ENCODE measurements at regions not wholly inside any gene's neighbourhood (a gene's known extent, or its start where the extent isn't known, plus 50 kb on each side); places are given as distances from the start of the nearest gene placed in this dataset.

DNA sequence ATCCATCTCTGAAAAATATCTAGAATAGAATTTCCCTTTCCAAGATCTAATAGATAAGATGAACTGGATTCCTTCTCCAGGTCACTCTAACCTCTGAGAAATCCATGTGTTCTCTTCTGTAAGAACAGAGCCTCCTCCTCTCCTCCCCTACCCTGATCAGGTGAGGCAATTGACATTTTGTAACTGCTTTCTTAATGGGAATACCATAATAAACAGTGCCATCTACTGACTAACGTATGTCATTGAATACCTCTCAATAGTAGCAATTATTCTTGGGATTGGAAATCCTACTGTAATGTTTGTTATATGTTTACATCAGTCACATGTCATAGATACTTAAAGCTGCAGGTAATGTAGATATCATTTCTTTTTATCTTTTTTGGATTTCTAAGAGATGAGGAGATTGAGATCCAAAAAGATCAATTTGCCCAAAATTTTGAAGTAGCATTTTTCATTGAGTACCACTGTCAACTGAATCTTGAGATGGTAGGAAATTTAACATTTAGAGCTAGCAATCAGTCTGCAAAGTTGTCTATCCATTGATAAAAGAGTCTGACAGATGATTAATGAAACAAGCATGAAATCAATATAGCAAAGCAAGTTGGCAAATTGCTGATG, 365.8 kb upstream of the HSF2 start:
- ATAC-seq: peak; percentile 73 to 83
- 0% methylated on average over 1 of the region's 1 CpG for WGBS (ENCODE audit: missing lambda C conversion rate)
- Histone ChIP-seq H3K4me1 (0 out of 3 replicates have a peak, but pooled peaks cover 3% of the 10 kb centered on the region), H3K4me3 (no peak overlapping the region), H3K9me3 (no peaks in the 10 kb centered on the region), H3K4me2 (no peak overlapping the region), H3K27ac (no peak overlapping the region; a peak in 1 of 6 replicates)
- POLR2A ChIA-PET: no interaction called here
- FAIRE-seq: no peak
- CTCF ChIA-PET: interaction anchor here (0.6 to 3.1 kb wide), 12 partner anchors 9 to 603 kb away, joined by 3 to 31 read pairs (median 4); partner anchors contain the start of gene GJA1
- peak; percentile 18 to 57 for DNase-seq (ENCODE audit: low read depth in 1 of 2, low spot score in 1 of 2)
- peak; percentile 35 to 63; a peak in 2 of 4 replicates for TF ChIP-seq CEBPB (IDR thresholded peaks at IDR 0.05)
- TF ChIP-seq RAD21 (conservative IDR thresholded peaks at IDR 0.05 in 1 of 2, IDR thresholded peaks at IDR 0.05 in 1 of 2): peak; percentile 80 to 84
- TF ChIP-seq, protein P1, sequence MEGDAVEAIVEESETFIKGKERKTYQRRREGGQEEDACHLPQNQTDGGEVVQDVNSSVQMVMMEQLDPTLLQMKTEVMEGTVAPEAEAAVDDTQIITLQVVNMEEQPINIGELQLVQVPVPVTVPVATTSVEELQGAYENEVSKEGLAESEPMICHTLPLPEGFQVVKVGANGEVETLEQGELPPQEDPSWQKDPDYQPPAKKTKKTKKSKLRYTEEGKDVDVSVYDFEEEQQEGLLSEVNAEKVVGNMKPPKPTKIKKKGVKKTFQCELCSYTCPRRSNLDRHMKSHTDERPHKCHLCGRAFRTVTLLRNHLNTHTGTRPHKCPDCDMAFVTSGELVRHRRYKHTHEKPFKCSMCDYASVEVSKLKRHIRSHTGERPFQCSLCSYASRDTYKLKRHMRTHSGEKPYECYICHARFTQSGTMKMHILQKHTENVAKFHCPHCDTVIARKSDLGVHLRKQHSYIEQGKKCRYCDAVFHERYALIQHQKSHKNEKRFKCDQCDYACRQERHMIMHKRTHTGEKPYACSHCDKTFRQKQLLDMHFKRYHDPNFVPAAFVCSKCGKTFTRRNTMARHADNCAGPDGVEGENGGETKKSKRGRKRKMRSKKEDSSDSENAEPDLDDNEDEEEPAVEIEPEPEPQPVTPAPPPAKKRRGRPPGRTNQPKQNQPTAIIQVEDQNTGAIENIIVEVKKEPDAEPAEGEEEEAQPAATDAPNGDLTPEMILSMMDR (IDR thresholded peaks at IDR 0.05): peak; percentile 63
- TF ChIP-seq SMC3 (IDR thresholded peaks at IDR 0.05): peak; percentile 85
- no peak for TF ChIP-seq NR3C1 (IDR thresholded peaks at IDR 0.05)
- no peak for TF ChIP-seq HOXB13 (CRISPR knock-in tag; IDR thresholded peaks at IDR 0.05; ENCODE audit: low read depth)

DNA sequence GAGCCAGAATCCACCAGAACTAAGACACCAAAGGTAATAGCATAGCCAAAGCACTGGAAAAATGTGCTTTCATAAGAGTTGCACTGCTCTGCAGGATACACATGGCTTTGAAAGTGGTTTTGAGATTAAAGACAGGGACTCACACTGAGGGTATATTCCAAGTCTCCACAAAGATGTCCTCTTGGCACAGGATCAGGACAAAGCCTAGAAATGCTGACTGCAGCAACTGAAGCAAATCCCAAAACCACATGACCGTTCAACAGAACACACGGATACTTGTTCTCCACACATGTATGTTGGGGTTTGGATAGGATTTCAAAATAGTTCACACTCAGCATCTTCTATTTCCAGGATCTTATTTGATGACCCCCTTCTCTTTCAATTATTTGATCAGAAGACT, 364.3 kb upstream of the HSF2 start:
- Histone ChIP-seq H3K4me3 (no peak overlapping the region), H3K4me2 (no peak overlapping the region), H3K9me3 (no peaks in the 10 kb centered on the region), H3K27ac (no peak overlapping the region), H3K4me1 (0 out of 3 replicates have a peak, but pooled peaks cover 3% of the 10 kb centered on the region)
- ChIA-PET POLR2A (no interaction called here), CTCF (no interaction called here)
- TF ChIP-seq MAFK (IDR thresholded peaks at IDR 0.05; ENCODE audit: partially characterized antibody): peak; percentile 26
- TF ChIP-seq KDM1A (IDR thresholded peaks at IDR 0.05; ENCODE audit: low read depth): no peak
- ATAC-seq (no peak), DNase-seq (ENCODE audit: low read depth in 1 of 2, low spot score in 1 of 2) (no peak), FAIRE-seq (no peak)
- 78% methylated on average over 2 of the region's 2 CpGs for WGBS (ENCODE audit: missing lambda C conversion rate)

DNA sequence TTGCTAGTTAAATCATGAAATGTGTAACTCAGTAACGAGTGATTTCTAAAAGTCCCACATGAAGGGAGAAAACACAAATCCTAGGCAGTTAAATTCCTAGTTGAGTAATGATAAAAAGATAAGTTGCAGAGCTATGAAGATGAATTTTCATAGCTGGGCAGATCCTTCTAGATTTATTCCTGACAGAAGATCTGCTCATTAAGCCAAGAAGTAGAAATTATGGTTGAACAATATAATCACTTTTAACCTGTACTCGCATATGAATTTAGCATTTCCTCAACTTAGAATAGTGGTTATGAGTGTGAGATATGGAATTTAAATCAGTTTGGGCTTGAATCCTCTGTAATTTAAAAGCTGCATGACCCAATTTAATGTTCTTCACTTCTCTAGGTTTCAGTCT, 359.2 kb upstream of the HSF2 start:
- WGBS (ENCODE audit: missing lambda C conversion rate): 62% methylated on average over 2 of the region's 2 CpGs
- no peaks in the 10 kb centered on the region for H3K4me1 ChIP-seq
- no peak overlapping the region for H3K4me2 ChIP-seq
- no peak overlapping the region for H3K27ac ChIP-seq
- TF ChIP-seq, protein P1 (IDR thresholded peaks at IDR 0.05): no peak
- TF ChIP-seq, protein P2, sequence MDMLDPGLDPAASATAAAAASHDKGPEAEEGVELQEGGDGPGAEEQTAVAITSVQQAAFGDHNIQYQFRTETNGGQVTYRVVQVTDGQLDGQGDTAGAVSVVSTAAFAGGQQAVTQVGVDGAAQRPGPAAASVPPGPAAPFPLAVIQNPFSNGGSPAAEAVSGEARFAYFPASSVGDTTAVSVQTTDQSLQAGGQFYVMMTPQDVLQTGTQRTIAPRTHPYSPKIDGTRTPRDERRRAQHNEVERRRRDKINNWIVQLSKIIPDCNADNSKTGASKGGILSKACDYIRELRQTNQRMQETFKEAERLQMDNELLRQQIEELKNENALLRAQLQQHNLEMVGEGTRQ (IDR thresholded peaks at IDR 0.05): no peak
- TF ChIP-seq NPAS2 (CRISPR knock-in tag; IDR thresholded peaks at IDR 0.05; ENCODE audit: borderline replicate concordance) (no peak), TP53 (CRISPR knock-in tag; IDR thresholded peaks at IDR 0.05) (no peak), EP300 (IDR thresholded peaks at IDR 0.05) (no peak), RCOR1 (IDR thresholded peaks at IDR 0.05; ENCODE audit: low read depth, low read length) (no peak), HOXB5 (CRISPR knock-in tag; IDR thresholded peaks at IDR 0.05) (no peak), ZC3H11A (IDR thresholded peaks at IDR 0.05) (no peak), HOXB13 (CRISPR knock-in tag; IDR thresholded peaks at IDR 0.05; ENCODE audit: low read depth) (no peak), CHD2 (IDR thresholded peaks at IDR 0.05; ENCODE audit: low read length, partially characterized antibody) (no peak), SMC3 (IDR thresholded peaks at IDR 0.05) (no peak)
- TF ChIP-seq, protein P3, sequence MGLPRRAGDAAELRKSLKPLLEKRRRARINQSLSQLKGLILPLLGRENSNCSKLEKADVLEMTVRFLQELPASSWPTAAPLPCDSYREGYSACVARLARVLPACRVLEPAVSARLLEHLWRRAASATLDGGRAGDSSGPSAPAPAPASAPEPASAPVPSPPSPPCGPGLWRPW (IDR thresholded peaks at IDR 0.05): no peak
- TF ChIP-seq, protein P4, sequence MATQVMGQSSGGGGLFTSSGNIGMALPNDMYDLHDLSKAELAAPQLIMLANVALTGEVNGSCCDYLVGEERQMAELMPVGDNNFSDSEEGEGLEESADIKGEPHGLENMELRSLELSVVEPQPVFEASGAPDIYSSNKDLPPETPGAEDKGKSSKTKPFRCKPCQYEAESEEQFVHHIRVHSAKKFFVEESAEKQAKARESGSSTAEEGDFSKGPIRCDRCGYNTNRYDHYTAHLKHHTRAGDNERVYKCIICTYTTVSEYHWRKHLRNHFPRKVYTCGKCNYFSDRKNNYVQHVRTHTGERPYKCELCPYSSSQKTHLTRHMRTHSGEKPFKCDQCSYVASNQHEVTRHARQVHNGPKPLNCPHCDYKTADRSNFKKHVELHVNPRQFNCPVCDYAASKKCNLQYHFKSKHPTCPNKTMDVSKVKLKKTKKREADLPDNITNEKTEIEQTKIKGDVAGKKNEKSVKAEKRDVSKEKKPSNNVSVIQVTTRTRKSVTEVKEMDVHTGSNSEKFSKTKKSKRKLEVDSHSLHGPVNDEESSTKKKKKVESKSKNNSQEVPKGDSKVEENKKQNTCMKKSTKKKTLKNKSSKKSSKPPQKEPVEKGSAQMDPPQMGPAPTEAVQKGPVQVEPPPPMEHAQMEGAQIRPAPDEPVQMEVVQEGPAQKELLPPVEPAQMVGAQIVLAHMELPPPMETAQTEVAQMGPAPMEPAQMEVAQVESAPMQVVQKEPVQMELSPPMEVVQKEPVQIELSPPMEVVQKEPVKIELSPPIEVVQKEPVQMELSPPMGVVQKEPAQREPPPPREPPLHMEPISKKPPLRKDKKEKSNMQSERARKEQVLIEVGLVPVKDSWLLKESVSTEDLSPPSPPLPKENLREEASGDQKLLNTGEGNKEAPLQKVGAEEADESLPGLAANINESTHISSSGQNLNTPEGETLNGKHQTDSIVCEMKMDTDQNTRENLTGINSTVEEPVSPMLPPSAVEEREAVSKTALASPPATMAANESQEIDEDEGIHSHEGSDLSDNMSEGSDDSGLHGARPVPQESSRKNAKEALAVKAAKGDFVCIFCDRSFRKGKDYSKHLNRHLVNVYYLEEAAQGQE (IDR thresholded peaks at IDR 0.05): no peak
- ChIA-PET CTCF (no interaction called here), POLR2A (no interaction called here)
- no peak for DNase-seq (ENCODE audit: low read depth in 1 of 2, low spot score in 1 of 2)
- no peak overlapping the region for H3K4me3 ChIP-seq
- no peak for ATAC-seq
- FAIRE-seq: no peak
- no peaks in the 10 kb centered on the region for H3K9me3 ChIP-seq

All from A549 (cell line).